Natural killer cell (primary cell): ENCODE measurements at regions not wholly inside any gene's neighbourhood (a gene's known extent, or its start where the extent isn't known, plus 50 kb on each side); places are given as distances from the start of the nearest gene placed in this dataset.

ENCODE experiments used
- ATAC-seq, 3 donors: fragments of 150-1000 bp in 2 of 3; fragments of 200-7000 bp in 1 of 3; cut with Tn5 transposase; 1 replicate in 1 of 3; 2 replicates in 2 of 3; pipeline ENCODE4 v1.10.0; 2021; ENCODE audit warnings: mild to moderate bottlenecking in 2 of 3, moderate library complexity in 2 of 3
- DNase-seq, 2 donors: peaks; one replicate each; pipeline versions ENCODE4 v3.0.0 to v3.0.0-alpha.2; 2013 to 2021; ENCODE audit warnings: mixed read lengths in 1 of 2
- H3K27ac ChIP-seq: one replicate; pipeline ENCODE4 v1.5.1; 2013; ENCODE audit warnings: mild to moderate bottlenecking, low read length
- H3K27me3 ChIP-seq: one replicate; pipeline ENCODE4 v1.6.1; 2013; ENCODE audit warnings: low read length; ENCODE audit not compliant: control insufficient read depth, insufficient read depth
- H3K36me3 ChIP-seq: one replicate; pipeline ENCODE4 v1.6.1; 2013; ENCODE audit warnings: low read length; ENCODE audit not compliant: control insufficient read depth, insufficient read depth
- H3K4me1 ChIP-seq: one replicate; pipeline ENCODE4 v1.6.1; 2013; ENCODE audit warnings: low read length; ENCODE audit not compliant: control insufficient read depth, insufficient read depth
- H3K4me3 ChIP-seq: one replicate; pipeline ENCODE4 v1.5.1; 2013; ENCODE audit warnings: low read length
- H3K9me3 ChIP-seq: one replicate; pipeline ENCODE4 v1.6.1; 2013; ENCODE audit warnings: low read length; ENCODE audit not compliant: control insufficient read depth, insufficient read depth
- H3K27ac Mint-ChIP-seq, 2 donors: one replicate each; pipeline ENCODE4 v1.8.0; 2022; ENCODE audit warnings: mild to moderate bottlenecking in 2 of 2, mixed read lengths in 2 of 2, moderate library complexity in 1 of 2
- H3K27me3 Mint-ChIP-seq, 2 donors: one replicate each; pipeline ENCODE4 v1.8.0; 2022; ENCODE audit warnings: low read depth in 2 of 2, mixed read lengths in 2 of 2
- H3K36me3 Mint-ChIP-seq: one replicate; pipeline ENCODE4 v1.8.0; 2022; ENCODE audit warnings: mixed read lengths
- H3K4me1 Mint-ChIP-seq, 2 donors: one replicate each; pipeline ENCODE4 v1.8.0; 2022; ENCODE audit warnings: mixed read lengths in 2 of 2
- H3K4me3 Mint-ChIP-seq: one replicate; pipeline ENCODE4 v1.8.0; 2022; ENCODE audit warnings: mild to moderate bottlenecking, moderate library complexity, mixed read lengths
- H3K9me3 Mint-ChIP-seq, 2 donors: one replicate each; pipeline ENCODE4 v1.8.0; 2022; ENCODE audit warnings: mixed read lengths in 2 of 2
- CTCF ChIP-seq: fragments of 200-600 bp; IDR thresholded peaks from one replicate; pipeline ENCODE4 v1.8.0; 2022; ENCODE audit warnings: antibody characterized with exemption
- WGBS: methylation state at CpG from one replicate; pipeline ENCODE4 v1.1.7; 2013; ENCODE audit warnings: missing lambda C conversion rate; ENCODE audit not compliant: insufficient coverage; 5-methylcytosine and 5-hydroxymethylcytosine counted together
- intact Hi-C: fragments of 100-400 bp; cut with micrococcal nuclease; formaldehyde crosslinking; loops from one replicate; pipeline ENCODE4 v1.14.2; 2022

GRCh38 chr16:60463986-60464385 lies 1572.3 kb downstream of the CDH8 start:
- 100% methylated on average over 1 of the region's 1 CpG for WGBS
- H3K36me3 ChIP-seq: no peaks in the 10 kb centered on the region
- Mint-ChIP-seq H3K4me1 (no peaks in the 10 kb centered on the region), H3K27me3 (no peaks in the 10 kb centered on the region), H3K4me3 (no peak overlapping the region), H3K27ac (no peak overlapping the region), H3K9me3 (peaks cover 21 to 26% of the 10 kb centered on the region in 2 donors), H3K36me3 (peaks cover 11% of the 10 kb centered on the region)
- no peak overlapping the region for H3K27ac ChIP-seq
- intact Hi-C loops: no loop called here
- ATAC-seq: no peak
- H3K4me1 ChIP-seq: no peaks in the 10 kb centered on the region
- H3K9me3 ChIP-seq: peaks cover 3% of the 10 kb centered on the region
- no peak for DNase-seq
- TF ChIP-seq CTCF: no peak
- H3K4me3 ChIP-seq: no peak overlapping the region
- no peaks in the 10 kb centered on the region for H3K27me3 ChIP-seq

GRCh38 chr16:60459463-60459862 lies 1576.8 kb downstream of the CDH8 start:
- H3K36me3 Mint-ChIP-seq: peaks cover 6% of the 10 kb centered on the region
- WGBS: 91% methylated on average over 2 of the region's 2 CpGs
- no peak overlapping the region for H3K27ac Mint-ChIP-seq
- H3K9me3 Mint-ChIP-seq: peaks cover 12 to 20% of the 10 kb centered on the region in 2 donors
- H3K4me1 Mint-ChIP-seq: no peaks in the 10 kb centered on the region
- no peaks in the 10 kb centered on the region for H3K27me3 ChIP-seq
- H3K4me3 Mint-ChIP-seq: no peak overlapping the region
- no peak overlapping the region for H3K4me3 ChIP-seq
- intact Hi-C loops: no loop called here
- no peaks in the 10 kb centered on the region for H3K27me3 Mint-ChIP-seq
- H3K27ac ChIP-seq: no peak overlapping the region
- H3K36me3 ChIP-seq: no peaks in the 10 kb centered on the region
- peaks cover 3% of the 10 kb centered on the region for H3K9me3 ChIP-seq
- ATAC-seq: no peak
- DNase-seq: no peak
- TF ChIP-seq CTCF: no peak
- H3K4me1 ChIP-seq: no peaks in the 10 kb centered on the region

GRCh38 chr16:60458255-60458654 lies 1578.0 kb downstream of the CDH8 start:
- intact Hi-C loops: no loop called here
- Histone ChIP-seq H3K27me3 (no peaks in the 10 kb centered on the region), H3K9me3 (peaks cover 3% of the 10 kb centered on the region), H3K27ac (no peak overlapping the region), H3K4me1 (no peaks in the 10 kb centered on the region), H3K36me3 (no peaks in the 10 kb centered on the region), H3K4me3 (no peak overlapping the region)
- Mint-ChIP-seq H3K27ac (no peak overlapping the region), H3K27me3 (no peaks in the 10 kb centered on the region), H3K36me3 (no peaks in the 10 kb centered on the region), H3K9me3 (peaks cover 8 to 18% of the 10 kb centered on the region in 2 donors), H3K4me3 (no peak overlapping the region), H3K4me1 (no peaks in the 10 kb centered on the region)
- ATAC-seq: no peak
- DNase-seq: no peak
- TF ChIP-seq CTCF: no peak
- WGBS: no CpG with 5 or more reads among the region's 1 CpG

- intact Hi-C loops: no loop called here
- no peaks in the 10 kb centered on the region for H3K4me1 Mint-ChIP-seq
- H3K9me3 Mint-ChIP-seq: peaks cover 10 to 16% of the 10 kb centered on the region in 2 donors
- H3K36me3 Mint-ChIP-seq: no peaks in the 10 kb centered on the region
- Histone ChIP-seq H3K27ac (no peak overlapping the region), H3K36me3 (no peaks in the 10 kb centered on the region), H3K4me1 (no peaks in the 10 kb centered on the region), H3K27me3 (no peaks in the 10 kb centered on the region), H3K4me3 (no peak overlapping the region), H3K9me3 (no peaks in the 10 kb centered on the region)
- DNase-seq (no peak), ATAC-seq (no peak)
- H3K27me3 Mint-ChIP-seq: no peaks in the 10 kb centered on the region
- TF ChIP-seq CTCF: no peak
- no peak overlapping the region for H3K27ac Mint-ChIP-seq
- no peak overlapping the region for H3K4me3 Mint-ChIP-seq
These were observed 1583.6 kb downstream of the CDH8 start for GRCh38 chr16:60452646-60453045.
